ENCODE measurements at regions not wholly inside any gene's neighbourhood (a gene's known extent, or its start where the extent isn't known, plus 50 kb on each side); places are given as distances from the start of the nearest gene placed in this dataset.

- H3K27ac ChIP-seq = no peak overlapping the region
- DNase-seq (ENCODE audit: low spot score) = no peak
- no peak for TF ChIP-seq CTCF (IDR thresholded peaks at IDR 0.05)
- no peak overlapping the region for H3K4me3 ChIP-seq
Observed at GRCh38 chr6:112636650-112637262, 289.6 kb downstream of the RFPL4B start.

- Histone ChIP-seq H3K4me3 (no peak overlapping the region), H3K27ac (no peak overlapping the region)
- no peak for DNase-seq (ENCODE audit: low spot score)
- TF ChIP-seq CTCF (IDR thresholded peaks at IDR 0.05) = no peak
Observed at GRCh38 chr6:112639391-112639831, 292.3 kb downstream of the RFPL4B start.

DNA sequence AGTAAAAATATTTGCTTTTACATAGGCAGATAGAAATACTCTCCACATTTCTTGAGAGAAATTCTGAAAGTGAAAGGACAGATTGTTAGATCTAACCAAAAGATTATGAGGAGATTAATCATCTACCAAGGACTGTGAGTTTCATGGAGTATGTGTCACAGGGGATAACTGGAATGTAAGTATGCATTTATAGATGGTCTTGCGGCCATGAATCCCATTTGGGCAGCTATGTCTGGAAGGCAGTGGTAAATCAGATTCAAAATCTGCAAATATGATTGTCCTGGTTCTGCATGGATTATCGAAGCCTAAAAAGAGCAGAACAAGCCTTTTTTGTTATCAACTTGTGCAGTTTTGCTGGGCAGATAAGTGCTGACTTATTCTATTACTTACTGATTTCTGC, 293.8 kb downstream of the RFPL4B start:
- no peak overlapping the region for H3K27ac ChIP-seq
- DNase-seq (ENCODE audit: low spot score) = no peak
- no peak overlapping the region for H3K4me3 ChIP-seq
- no peak for TF ChIP-seq CTCF (IDR thresholded peaks at IDR 0.05)

GRCh38 chr6:112649853-112650252, 302.7 kb downstream of the RFPL4B start:
- Histone ChIP-seq H3K4me3 (no peak overlapping the region), H3K27ac (no peak overlapping the region)
- DNase-seq (ENCODE audit: low spot score) = no peak
- TF ChIP-seq CTCF (IDR thresholded peaks at IDR 0.05) = no peak

- no peak overlapping the region for H3K27ac ChIP-seq
- no peak for DNase-seq (ENCODE audit: low spot score)
- TF ChIP-seq CTCF (IDR thresholded peaks at IDR 0.05) = no peak
- H3K4me3 ChIP-seq = no peak overlapping the region
Observed at GRCh38 chr6:112651239-112651638, 304.1 kb downstream of the RFPL4B start.

- Histone ChIP-seq H3K27ac (no peak overlapping the region), H3K4me3 (no peak overlapping the region)
- no peak for TF ChIP-seq CTCF (IDR thresholded peaks at IDR 0.05)
- DNase-seq (ENCODE audit: low spot score) = no peak
Observed at GRCh38 chr6:112659912-112660311, 312.8 kb downstream of the RFPL4B start.

DNA sequence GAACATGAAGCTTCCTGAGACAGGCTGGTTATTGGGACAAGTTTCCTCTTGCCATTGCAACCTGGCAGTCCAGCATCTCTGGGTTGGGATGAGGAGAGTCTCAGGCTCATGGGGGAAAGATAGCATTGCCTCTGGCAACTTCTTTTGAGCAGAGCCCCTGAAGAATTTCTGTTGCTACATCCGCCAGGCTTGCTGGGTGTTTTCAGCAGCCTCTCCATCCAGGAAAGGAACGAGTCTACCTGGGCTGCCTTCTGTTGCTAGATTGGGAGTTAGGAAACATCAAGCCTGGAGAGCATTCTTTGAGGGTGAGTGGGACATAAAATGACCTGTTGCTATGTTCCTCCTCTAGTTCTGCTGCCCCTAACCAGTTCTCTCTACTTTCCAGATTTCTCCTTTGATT, 313.5 kb downstream of the RFPL4B start:
- no peak for DNase-seq (ENCODE audit: low spot score)
- Histone ChIP-seq H3K4me3 (no peak overlapping the region), H3K27ac (no peak overlapping the region)
- no peak for TF ChIP-seq CTCF (IDR thresholded peaks at IDR 0.05)
